Glomerular visceral epithelial cell (primary cell): ENCODE measurements at regions not wholly inside any gene's neighbourhood (a gene's known extent, or its start where the extent isn't known, plus 50 kb on each side); places are given as distances from the start of the nearest gene placed in this dataset.
A peak's percentile ranks its signal among the peaks of the same experiment; 100 is the strongest.

Experiments used
- DNase-seq: peaks from one replicate; pipeline ENCODE4 v3.0.0-alpha.2; 2016; ENCODE audit errors: extremely low spot score

DNA sequence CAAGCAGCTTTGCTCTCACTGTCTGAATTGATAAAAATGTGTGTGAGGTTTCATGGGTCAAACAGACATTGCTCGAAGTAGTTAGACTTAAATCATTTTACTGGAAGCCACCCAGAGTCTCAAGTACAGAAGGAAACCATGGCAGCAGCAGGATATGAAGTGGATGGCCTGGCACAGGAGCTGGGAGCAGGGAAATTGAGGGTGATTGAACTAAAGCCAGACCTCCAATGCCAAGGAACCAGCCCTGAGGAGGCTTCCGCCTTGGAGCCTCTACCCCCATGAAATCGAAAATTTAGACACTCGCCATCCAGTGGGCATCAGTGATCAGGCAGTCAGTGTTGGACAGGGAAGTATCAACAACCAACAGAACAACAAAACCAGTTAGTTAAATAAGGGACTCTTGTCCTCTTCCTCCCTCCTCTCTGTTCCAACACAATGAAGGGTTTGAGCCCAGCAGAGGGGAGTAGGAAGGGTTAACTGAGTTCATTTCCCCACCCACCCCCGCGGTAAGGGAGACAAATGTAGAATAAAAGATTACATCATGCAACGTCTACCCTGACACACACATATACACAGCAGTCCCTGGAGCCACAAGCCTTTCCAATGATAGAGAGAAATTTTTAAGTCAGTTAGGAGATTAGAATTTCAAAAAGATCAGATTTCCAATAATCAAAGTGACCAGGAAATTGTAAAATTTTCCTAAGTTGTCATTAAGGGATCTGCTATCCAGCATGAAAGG lies 156.3 kb downstream of the SLC16A9 start:
- no peak for DNase-seq

DNA sequence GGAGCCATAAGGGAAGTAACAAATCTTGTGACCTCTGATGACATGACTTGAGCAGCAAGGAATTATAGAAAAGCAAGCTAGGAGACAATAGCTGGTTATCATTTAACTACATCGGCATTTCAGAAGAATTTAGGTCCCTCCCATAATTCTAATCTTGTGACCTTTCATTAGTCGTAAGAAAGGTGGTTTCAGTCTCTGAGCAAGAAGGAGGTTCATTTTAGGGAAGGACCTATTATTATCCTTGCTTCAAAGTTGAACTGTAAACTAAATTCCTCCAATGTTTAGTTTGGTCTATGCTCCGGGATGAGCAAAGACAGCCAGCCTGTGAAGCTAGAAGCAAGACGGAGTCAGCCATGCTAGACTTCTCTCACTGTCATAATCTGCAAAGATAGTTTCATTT lies 159.6 kb downstream of the SLC16A9 start:
- DNase-seq, result no peak

DNA sequence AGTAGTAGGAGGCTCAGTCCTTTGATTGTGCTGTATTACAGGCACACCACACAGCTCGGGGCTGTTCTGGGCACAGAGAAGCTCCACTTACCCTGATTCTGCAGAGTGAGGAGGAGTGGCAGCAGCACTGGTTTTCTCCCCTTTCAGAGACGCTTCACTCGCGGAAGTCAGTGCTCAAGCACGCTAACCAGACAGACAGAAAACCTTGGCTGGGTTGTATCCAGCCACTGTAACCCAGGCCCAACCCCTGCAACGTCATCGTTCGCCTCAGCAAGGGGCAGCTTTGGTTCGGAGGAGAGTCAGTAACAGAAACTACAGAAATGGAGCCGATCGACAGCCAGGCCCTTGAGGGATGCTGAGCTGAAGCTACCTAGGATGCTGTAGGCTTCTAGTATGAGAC lies 171.0 kb downstream of the SLC16A9 start:
- no peak for DNase-seq

DNA sequence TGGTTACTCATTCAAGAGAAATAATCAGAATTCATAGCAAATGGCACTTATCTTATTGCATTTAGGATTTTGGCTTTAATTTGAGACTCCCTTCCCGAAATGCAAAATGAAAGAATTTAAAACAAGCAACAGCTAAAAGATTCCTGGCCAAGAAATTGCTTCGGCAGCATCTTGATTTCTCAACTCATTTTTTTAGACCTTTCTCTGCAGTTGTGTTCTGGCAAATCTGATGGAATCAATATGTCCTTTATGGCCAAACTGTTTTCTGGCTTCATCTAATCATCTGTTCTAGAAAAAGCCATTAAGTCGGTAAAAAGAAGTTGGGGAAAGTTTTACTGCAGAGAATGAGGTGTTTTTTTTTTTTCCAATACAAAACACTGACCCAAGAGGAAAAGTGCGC lies 172.1 kb downstream of the SLC16A9 start:
- DNase-seq, result no peak

DNA sequence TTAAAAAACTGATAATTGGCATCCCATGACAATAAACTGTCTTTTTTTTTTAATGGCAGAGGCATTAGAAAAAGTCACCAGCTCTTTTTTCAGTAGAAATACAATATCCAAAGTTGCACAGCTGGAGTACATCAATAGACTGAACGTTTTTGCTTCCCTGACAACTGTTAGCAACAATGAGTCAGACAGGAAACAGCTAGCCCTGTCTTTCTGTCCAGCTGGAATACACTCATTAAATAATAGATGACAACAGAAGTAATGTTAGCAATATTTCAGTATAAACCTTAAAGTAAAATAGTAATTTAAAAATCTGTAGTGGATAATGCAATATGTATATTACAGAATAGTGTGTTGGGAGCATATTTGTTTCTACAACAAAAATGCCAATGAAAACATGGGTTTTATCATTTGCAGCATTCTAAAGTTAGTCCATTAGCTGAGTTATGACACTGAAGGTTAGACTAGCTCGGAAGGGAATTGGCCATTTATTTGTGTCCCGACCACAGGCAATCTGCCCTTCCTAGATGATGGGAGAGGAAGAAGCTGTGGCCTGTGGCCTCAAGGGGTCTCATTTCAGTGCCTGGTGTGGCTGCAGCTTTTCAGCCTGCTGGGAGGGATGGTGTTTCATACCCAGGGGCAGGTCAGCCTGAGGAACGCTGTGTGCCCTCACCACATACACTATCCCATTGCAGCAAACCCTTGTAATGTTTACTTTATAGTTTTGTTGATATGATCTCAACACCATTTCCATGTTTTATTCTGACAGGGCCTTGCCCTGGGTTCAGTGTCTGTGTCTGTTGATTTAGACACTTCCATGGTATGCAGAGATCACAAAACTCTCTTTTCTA lies 173.3 kb downstream of the SLC16A9 start:
- DNase-seq, result peak; percentile 28

DNA sequence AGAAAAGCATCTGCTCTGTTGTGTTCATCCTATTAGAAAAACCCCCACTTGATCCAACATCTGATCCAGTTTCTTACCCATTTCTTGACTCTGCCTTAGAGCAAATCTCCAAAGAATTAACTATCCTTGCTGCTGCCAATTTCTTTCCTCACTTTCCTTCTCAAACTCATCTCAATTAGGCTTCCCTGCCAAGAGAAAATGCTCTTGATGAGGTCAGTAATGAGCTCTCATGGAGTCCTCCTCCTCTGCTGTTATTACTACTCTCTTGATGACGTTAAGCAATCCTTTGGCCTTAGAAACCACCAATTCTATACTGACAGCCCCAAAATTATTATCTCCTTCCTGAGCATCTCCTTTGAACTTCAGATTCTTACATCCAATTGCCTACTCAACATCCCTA lies 162.0 kb upstream of the FAM13C start:
- DNase-seq, result no peak

DNA sequence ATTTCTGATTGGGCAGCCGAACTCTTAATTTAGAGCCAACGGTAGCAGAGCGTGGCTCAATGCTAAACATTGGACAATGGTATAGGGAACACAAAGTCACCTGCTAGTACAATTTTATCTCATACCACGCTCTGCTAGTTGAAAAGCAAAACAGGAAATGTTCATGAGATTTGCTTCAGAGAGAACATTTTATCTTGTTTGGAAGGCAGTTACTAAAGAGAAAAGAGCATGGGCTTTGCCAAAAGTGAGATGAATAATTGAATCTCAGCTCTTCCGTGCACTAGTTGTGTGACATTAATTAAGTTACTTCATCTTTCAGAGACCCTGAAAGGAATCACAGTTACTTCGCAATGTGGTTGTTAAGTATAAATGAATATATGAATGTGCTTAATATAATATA lies 161.5 kb upstream of the FAM13C start:
- no peak for DNase-seq

DNA sequence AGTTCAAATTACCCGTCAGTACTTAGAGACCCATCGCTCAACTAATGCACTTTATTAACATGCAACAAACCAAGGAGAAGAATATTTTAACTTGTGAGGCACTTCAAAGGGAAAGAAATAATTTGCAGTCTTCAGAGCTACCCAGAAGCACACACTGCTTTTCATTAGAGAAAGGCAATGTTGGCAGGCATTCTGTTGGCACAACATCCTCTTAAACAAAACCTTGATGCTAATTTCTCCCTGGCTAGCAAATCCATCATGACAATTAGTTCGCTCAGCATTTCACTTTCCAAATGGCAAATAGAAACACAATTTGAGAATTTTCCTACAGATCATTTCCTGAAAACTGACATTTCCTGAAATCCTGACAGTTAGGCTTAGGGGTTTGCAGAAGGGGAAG lies 155.6 kb upstream of the FAM13C start:
- DNase-seq, result no peak

DNA sequence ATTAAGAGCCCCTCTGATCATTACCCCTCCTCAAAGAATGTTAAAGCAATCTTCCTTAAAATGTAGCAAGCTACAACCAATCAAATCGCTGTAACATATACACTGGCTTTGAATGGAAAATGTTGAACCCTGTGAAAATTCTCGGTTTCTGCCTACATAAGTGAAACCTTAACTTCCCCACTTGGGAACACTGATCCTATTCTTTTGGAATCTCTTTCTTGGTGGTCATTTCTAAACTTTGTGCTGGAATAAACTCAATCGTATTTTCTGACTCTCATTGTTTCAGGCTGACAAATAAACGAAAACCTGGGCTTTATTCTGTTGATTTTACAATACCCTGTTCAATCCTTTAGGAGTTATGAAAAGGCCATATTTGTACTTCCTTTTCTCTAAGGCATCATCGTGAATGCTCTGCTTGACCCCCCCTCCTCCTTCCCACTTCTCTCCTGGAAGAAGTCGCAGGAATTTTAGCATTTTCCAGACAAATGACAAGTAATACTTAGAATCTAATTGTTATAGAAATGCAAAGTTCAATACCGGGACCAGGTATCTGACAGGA lies 155.1 kb upstream of the FAM13C start:
- no peak for DNase-seq

DNA sequence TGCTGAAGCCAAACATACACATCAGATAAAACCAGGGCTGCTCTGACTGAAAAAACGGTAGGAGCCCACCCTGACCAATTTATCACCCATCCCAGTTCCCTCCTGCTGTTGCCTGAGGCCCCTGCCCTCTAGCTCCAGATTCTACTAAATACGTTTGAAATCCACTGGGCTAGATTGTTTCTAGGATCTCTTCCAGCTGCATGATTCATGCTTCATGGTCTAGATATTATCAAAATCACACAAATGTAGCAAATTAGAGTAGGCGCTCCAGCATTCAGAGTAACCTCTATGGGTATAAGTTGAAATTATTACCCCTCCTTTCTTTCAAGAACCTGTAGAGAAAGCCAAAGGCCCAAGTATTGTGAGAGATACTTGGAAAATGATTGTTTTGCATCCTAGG lies 151.2 kb upstream of the FAM13C start:
- DNase-seq, result no peak

DNA sequence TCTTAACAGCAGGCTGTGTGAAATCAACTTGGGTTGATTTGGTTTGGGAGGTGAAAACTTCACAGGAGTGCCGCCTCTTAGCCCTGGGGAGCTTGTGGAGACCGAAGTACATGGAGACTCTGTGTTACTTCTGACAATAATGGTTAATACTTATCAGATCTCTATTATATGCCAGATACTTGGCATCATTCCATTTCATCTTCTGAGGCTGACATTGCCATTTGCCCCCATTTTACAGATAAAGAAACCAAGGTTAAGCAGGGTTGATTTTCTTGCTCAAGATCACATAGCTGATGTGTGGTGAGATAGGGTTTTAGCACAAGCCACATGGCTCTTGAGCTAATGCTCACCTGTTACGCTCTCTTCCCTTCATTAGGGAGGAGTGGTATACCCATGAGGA lies 150.6 kb upstream of the FAM13C start:
- DNase-seq, result no peak

DNA sequence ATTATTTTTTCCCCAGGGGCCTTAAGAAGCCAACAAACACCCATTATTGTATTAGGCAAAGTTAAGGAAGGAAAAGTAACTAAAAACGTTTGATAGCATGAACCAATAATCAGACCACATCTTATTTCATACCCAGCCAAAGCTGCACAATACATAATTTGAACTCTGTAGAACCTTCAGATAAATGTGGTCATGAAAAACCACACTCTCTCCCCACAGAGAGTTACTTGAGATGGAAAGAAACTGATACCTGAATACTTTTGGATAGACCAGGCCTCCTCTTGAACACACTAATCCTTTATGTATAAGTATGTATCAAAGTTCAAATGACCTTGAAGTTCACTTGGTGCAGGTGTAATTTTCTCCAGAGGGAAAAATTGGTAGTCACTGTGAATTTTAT lies 146.6 kb upstream of the FAM13C start:
- DNase-seq, result no peak

DNA sequence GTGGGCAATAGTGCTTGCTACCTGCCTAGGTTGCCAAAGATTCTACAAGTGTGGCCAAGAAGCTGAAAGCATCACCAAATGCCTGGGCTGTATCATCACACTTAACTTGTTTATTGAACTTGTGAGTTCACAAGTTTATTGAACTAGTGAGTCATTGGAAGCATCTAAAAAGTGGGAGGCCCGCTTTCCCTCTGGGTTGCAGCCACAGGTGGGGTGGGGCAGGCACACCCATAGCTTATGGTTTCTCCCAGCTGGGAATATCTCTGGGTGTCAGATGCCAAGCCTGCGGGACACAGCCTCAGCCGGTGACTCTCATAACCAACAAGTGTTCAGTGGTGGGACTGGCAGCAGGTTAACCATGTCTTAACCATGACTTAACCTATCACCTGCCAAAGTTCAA lies 145.9 kb upstream of the FAM13C start:
- DNase-seq, result no peak

DNA sequence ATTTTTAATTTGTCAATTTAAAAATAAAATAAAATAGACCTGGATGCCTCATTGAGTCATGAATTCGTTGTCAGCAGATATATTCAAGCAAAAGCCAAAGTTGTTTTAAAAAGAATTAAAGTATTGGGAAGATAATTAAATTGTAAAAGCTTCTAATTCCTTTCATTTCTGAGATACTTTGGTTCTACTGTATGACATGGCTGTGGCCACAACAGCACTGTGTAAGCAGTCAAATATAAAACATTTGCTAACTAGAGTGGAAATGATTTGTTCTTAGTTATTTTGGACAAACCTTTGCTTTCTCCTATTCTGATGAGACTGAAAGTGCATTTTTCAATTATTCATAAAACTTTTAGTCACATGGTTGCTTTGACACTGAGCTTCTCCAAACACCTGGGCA lies 143.6 kb upstream of the FAM13C start:
- DNase-seq, result no peak

DNA sequence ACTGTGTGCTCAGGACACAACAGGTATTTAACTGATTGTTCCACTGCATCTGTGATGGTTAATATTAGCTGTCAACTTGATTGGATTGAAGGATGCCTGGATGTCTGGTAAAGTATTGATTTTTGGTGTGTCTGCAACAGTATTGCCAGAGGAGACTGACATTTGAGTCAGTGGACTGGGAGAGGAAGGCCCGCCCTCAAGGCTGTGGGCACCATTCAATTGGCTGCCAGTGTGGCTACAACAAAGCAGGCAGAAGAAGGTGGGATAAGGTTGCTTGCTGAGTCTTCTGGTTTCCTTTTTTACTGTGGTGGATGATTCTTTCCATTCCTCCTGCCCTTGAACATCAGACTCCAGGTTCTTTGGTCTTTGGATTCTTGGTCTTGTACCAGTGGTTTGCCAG lies 137.1 kb upstream of the FAM13C start:
- no peak for DNase-seq

DNA sequence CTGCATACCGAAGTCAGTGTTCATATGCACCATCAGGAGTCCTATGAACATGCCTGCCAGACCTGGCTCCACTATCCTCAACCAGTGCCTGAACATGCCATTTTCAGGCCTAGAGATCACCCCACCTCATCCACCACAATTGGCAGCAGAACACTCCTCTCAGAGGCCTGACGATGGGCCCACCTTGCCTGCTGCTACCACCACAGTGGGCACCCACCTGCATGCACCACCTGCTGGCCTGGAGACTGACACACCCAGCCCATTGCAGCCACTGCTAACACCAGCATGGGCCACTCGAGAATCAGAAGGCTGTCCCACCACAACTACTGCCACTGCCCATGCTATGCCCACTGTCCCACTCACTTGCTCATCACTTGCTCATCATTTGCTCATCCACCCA lies 130.7 kb upstream of the FAM13C start:
- DNase-seq, result no peak

DNA sequence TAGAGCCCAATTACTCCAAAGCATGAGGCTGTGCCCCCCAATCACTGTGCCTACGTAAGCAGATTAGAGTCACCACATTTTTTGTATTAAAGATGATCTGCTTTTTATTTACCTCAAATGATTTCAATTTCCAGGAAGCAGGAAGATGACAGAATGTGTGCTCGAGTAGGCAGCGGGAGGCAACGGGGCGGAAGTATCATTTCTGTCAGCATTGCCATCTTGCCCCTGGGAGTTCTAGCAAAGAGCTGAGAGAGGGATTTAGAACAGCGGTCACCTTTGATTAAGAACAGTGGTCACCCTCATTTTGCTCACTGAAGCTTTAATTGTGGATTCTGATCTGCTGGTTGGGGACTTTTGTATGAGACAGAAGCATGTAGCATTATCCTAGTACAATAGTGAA lies 117.1 kb upstream of the FAM13C start:
- DNase-seq, result no peak

DNA sequence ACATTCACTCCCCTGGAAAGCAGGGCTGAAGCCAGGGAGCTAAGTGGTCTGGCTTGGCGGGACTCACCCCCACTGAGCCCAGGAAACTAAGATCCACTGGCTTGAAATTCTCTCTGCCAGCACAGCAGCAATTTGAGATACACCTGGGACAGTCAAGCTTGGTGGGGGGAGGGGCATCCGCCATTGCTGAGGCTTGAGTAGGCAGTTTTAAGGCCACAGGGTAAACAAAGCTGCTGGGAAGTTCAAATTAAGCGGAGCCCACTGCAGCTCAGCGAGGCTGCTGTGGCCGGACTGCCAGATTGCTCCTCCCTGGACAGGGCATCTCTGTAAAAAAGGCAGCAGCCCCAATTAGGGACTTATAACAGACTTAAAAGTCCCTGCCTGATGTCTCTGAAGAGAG lies 108.2 kb upstream of the FAM13C start:
- no peak for DNase-seq

DNA sequence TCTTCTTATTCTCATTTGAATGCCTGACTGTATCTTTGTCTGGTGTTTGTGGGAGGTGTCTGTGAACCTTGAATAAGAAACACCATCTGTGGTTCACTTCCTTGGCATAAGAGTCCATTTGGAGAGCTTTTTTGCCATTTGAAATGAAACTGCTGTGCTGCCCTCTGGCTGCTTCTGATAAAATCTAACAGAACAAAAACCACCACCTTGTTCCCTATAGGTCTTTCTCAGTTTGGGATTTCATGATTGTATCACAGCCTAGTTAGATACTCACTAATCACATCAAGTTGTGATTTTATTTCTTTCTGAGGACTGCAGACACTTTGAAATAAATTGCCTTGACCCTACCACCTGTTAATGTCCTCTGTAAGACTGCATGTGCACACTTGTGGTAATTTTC lies 102.7 kb upstream of the FAM13C start:
- DNase-seq, result peak; percentile 28

DNA sequence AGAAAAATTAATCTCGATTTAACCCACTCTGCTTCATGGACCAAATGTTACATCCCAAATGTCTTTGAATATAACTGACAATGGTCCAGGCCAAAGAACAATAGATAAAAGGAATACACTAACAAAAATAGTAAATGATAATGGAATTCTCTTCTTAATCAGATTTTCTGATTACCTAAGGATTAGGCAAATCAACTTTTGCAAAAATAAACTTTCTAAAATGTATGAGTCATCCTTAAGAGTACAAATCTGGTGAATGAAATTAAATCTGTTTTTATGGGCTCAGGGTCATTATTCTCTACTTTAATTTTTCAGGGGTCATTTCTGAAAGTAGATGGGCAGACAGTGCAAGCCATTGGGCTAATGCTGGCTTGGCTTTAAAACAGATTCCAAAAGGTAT lies 102.1 kb upstream of the FAM13C start:
- DNase-seq, result no peak

DNA sequence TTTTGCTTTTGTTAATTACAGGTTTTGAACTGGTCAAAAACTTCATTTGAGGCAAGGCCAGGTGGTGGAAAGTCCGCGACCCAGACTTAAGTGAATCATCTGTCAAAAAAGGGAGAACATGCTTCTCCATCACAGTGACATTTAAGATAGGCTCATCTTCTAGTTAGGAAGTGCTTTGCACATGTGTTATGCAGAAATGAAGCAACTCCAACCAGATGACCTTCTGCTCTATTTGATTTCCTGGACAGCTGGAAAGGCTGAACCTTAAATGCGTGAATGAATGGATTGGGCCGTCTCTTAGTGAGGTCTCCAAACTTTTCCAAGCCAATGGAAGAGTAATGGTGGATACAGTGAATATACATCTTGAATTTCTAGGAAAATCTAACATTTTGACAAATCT lies 101.6 kb upstream of the FAM13C start:
- DNase-seq, result no peak

DNA sequence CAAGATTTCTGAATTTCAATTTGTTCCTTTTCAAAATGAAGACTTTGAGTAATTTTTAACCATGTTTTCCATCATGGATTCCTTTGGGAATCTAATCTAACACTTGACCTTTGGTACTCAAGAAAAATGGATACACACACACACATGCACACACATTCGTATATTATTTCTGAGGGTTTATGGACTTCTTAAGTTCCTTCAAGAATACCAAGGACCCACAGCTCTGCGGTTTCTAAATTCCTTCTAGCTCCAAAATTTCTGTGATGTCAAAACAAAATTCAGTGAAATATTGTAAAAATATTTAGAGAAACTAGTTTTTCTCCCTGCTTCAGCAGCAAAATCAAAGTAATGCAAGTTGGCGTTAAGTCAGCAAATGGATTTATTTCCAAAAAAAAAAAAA lies 98.3 kb upstream of the FAM13C start:
- no peak for DNase-seq

DNA sequence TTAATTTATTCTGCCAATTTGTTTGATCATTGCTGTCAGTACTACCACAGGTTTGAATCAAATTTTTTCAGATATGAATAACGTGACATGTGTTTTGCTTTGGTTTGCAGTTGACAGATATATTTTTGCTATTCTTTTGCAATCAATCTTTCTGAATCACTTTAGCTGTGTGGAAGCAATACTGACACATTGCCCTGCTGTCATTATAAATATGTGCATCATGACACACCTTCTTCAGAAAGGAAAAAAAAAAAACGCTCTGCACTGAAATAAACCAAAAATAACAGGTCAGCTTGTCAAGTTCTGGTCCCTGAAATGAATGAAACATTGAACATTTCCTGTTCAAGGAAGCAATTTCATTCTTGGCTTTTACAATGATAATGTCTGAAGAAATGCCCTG lies 93.8 kb upstream of the FAM13C start:
- no peak for DNase-seq
